Lung (tissue), 11 donors: ENCODE measurements at regions not wholly inside any gene's neighbourhood (a gene's known extent, or its start where the extent isn't known, plus 50 kb on each side); places are given as distances from the start of the nearest gene placed in this dataset.

ENCODE experiments used
- ATAC-seq: fragments of 200-7000 bp; cut with Tn5 transposase; one replicate; pipeline ENCODE4 v1.9.1; 2020; ENCODE audit warnings: moderate number of reproducible peaks; ENCODE audit not compliant: insufficient read depth, low FRiP score
- DNase-seq, 3 donors: peaks; one replicate each; pipeline ENCODE4 v3.0.0-alpha.2; 2013 to 2017
- H3K27ac ChIP-seq, 2 donors: one replicate each; pipeline ENCODE4 v1.5.1; 2013; ENCODE audit warnings: mild to moderate bottlenecking in 2 of 2, moderate library complexity in 2 of 2, control low read depth in 1 of 2, inconsistent platforms in 1 of 2, low read depth in 1 of 2, low read length in 1 of 2
- H3K27me3 ChIP-seq, 3 donors: one replicate each; pipeline ENCODE4 v1.5.1; 2013; ENCODE audit warnings: low read length in 2 of 3; ENCODE audit not compliant: control insufficient read depth in 3 of 3, insufficient read depth in 3 of 3
- H3K36me3 ChIP-seq, 4 donors: one replicate each; pipeline ENCODE4 v1.5.1; 2013; ENCODE audit warnings: low read length in 4 of 4, mild to moderate bottlenecking in 1 of 4, moderate library complexity in 1 of 4; ENCODE audit not compliant: control insufficient read depth in 4 of 4, insufficient read depth in 4 of 4
- H3K4me1 ChIP-seq, 5 donors: one replicate each; pipeline ENCODE4 v1.5.1; 2013; ENCODE audit warnings: low read length in 5 of 5, mild to moderate bottlenecking in 2 of 5, moderate library complexity in 1 of 5; ENCODE audit not compliant: control insufficient read depth in 5 of 5, insufficient read depth in 5 of 5
- H3K4me3 ChIP-seq: one replicate; pipeline ENCODE4 v1.5.1; 2013; ENCODE audit warnings: mild to moderate bottlenecking, control low read depth, moderate library complexity
- H3K9ac ChIP-seq, 2 donors: one replicate each; pipeline ENCODE4 v1.5.1; 2013; ENCODE audit warnings: low read length in 2 of 2, control low read depth in 1 of 2; ENCODE audit not compliant: insufficient read depth in 1 of 2
- H3K9me3 ChIP-seq, 4 donors: one replicate each; pipeline ENCODE4 v1.5.1; 2013; ENCODE audit warnings: low read length in 3 of 4, mild to moderate bottlenecking in 1 of 4, moderate library complexity in 1 of 4; ENCODE audit not compliant: control insufficient read depth in 4 of 4, insufficient read depth in 3 of 4
- WGBS, 2 donors: extraction: QIAGEN DNeasy Blood & Tissue Kit; methylation state at CpG; one replicate each; pipeline ENCODE4 v1.1.7; 2013; 5-methylcytosine and 5-hydroxymethylcytosine counted together
- TF ChIP-seq, protein P1 (sequence below): IDR thresholded peaks from 2 replicates; pipeline ENCODE4 v1.5.1; 2012; ENCODE audit warnings: mild to moderate bottlenecking; ENCODE audit errors: control extremely low read depth, extremely low read depth
- donor health status: control.
- donor health status: control.
- donor health status: Bipolar disorder and iron deficiency.
- donor health status: healthy.
- donor health status: DM: yes; HTN: yes; CAD: no.

DNA sequence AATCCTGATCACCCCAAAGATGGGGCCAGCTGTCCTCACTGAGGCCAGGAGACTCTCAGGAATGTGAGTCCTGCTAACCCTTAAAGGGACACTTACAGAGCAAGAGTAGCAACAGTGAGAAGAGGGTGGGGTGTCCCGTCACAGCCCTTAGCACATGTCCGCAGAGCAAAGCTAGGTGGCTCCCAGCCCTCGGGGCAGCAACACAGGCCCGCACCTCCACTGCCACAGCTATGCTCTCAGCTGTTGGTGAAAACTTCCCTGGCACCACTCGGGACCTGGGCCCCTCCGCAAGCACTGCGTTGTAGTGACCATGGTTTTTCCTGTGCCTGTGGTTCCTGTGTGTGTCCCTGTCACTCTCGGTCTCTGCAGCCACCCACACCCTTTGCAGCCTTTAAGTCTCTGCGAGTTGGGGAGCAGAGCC, 76.4 kb upstream of the UXS1 start:
- no peak for DNase-seq
- ATAC-seq, result no peak
- H3K36me3 ChIP-seq, result no peaks in the 10 kb centered on the region
- H3K4me1 ChIP-seq, result peaks cover 0 to 22% (median 6%) of the 10 kb centered on the region in 5 donors
- H3K27me3 ChIP-seq, result no peaks in the 10 kb centered on the region
- H3K9me3 ChIP-seq, result peaks cover 0 to 3% (median 0%) of the 10 kb centered on the region in 4 donors
- no peak overlapping the region for H3K4me3 ChIP-seq
- WGBS, 2 donors, result 76 to 81% methylated on average over 9 of the region's 9 CpGs
- peak overlapping the region in 1 of 2 donors; percentile 28 for H3K9ac ChIP-seq
- TF ChIP-seq, protein P1, sequence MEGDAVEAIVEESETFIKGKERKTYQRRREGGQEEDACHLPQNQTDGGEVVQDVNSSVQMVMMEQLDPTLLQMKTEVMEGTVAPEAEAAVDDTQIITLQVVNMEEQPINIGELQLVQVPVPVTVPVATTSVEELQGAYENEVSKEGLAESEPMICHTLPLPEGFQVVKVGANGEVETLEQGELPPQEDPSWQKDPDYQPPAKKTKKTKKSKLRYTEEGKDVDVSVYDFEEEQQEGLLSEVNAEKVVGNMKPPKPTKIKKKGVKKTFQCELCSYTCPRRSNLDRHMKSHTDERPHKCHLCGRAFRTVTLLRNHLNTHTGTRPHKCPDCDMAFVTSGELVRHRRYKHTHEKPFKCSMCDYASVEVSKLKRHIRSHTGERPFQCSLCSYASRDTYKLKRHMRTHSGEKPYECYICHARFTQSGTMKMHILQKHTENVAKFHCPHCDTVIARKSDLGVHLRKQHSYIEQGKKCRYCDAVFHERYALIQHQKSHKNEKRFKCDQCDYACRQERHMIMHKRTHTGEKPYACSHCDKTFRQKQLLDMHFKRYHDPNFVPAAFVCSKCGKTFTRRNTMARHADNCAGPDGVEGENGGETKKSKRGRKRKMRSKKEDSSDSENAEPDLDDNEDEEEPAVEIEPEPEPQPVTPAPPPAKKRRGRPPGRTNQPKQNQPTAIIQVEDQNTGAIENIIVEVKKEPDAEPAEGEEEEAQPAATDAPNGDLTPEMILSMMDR, result no peak
- H3K27ac ChIP-seq, result no peak overlapping the region

DNA sequence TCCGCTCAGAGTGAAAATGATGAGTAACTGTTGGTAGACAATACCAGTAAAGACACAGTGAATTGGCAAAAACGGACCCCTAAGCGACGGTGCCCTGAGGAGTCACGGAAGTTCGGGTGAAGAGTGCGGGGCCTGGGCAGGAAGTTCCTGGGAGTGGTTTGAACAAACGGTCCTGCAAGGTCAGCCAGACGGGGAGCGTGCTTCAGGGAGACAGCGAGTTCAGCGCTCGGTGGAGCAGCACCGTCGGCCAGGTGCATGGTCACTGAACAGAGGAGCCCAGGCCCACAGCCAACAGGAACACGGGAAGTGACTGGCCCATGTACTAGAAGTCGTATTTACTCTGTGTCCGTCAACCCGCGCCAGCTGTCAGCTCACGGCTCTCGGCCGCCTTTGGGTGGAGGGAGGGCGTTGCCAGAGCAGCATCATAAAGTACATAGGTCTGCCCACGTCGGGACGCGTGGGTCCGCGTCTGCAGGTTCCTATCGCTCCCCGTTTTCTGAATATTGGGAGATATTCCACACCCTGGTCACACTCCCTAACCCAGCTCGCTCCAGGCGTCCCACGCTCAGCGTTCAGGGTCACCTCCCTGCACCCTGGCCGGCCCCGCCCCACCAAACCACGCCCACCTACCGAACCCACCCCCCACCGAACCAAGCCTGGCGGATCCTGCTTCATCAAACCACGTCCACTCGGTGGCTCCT, 75.6 kb upstream of the UXS1 start:
- no peaks in the 10 kb centered on the region for H3K27me3 ChIP-seq
- TF ChIP-seq, protein P1, result no peak
- H3K27ac ChIP-seq, result peak overlapping the region in 1 of 2 donors; percentile 43
- peak; percentile 76 for ATAC-seq
- H3K4me3 ChIP-seq, result no peak overlapping the region
- peak; percentile 37 to 63 (median 50) for DNase-seq
- 9 to 17% methylated on average over 44 of the region's 44 CpGs for WGBS, 2 donors
- H3K9me3 ChIP-seq, result peaks cover 0 to 3% (median 0%) of the 10 kb centered on the region in 4 donors
- peak overlapping the region in 1 of 2 donors; percentile 28 for H3K9ac ChIP-seq
- no peaks in the 10 kb centered on the region for H3K36me3 ChIP-seq
- peaks cover 0 to 22% (median 5%) of the 10 kb centered on the region in 5 donors for H3K4me1 ChIP-seq

DNA sequence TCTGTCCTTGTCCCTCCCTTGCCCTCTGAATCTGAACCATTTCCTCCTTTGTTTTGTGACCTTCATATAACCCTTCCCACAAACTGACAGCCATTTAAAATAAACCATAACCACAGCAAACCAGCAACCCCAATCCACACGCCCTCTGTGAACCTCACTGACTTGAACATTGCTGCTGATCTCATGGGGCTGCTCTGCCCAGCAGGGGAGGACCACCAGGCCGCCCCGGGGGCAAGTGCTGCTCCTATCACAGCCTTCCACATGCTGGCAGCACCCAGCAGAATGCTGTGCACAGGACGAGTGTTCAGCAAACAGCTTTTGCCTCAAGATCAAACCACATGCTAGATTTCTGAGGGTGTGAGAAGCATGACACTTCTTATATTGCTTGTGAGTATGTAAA, 73.9 kb upstream of the UXS1 start:
- no peaks in the 10 kb centered on the region for H3K27me3 ChIP-seq
- H3K27ac ChIP-seq, result no peak overlapping the region
- no peak for DNase-seq
- H3K4me1 ChIP-seq, result peaks cover 0 to 22% (median 5%) of the 10 kb centered on the region in 5 donors
- TF ChIP-seq, protein P1, result no peak
- no peaks in the 10 kb centered on the region for H3K36me3 ChIP-seq
- no peak overlapping the region for H3K4me3 ChIP-seq
- no peak overlapping the region for H3K9ac ChIP-seq
- no peak for ATAC-seq
- 54 to 64% methylated on average over 4 of the region's 4 CpGs for WGBS, 2 donors
- H3K9me3 ChIP-seq, result peaks cover 0 to 1% (median 0%) of the 10 kb centered on the region in 4 donors
